NT2/D1 (cell line): ENCODE measurements at regions not wholly inside any gene's neighbourhood (a gene's known extent, or its start where the extent isn't known, plus 50 kb on each side); places are given as distances from the start of the nearest gene placed in this dataset.

ENCODE experiments used
- DNase-seq: peaks from one replicate; pipeline ENCODE4 v3.0.0-alpha.2; 2011; ENCODE audit warnings: low read depth, low spot score
- H3K27me3 ChIP-seq: 2 replicates; pipeline ENCODE4 v1.6.0; 2011; ENCODE audit warnings: mild to moderate bottlenecking; ENCODE audit not compliant: insufficient read length, insufficient read depth
- H3K36me3 ChIP-seq: 2 replicates; pipeline ENCODE4 v1.6.1; 2011; ENCODE audit warnings: mild to moderate bottlenecking, low read length, mixed read lengths; ENCODE audit not compliant: insufficient read depth, insufficient read length
- H3K4me1 ChIP-seq: 2 replicates; pipeline ENCODE4 v1.5.1; 2011; ENCODE audit not compliant: insufficient read depth, insufficient read length
- H3K4me3 ChIP-seq: 2 replicates; pipeline ENCODE4 v1.5.1; 2011; ENCODE audit warnings: low read depth; ENCODE audit not compliant: insufficient read length
- H3K9ac ChIP-seq: 2 replicates; pipeline ENCODE4 v1.6.0; 2011; ENCODE audit warnings: low read depth; ENCODE audit not compliant: insufficient read length
- H3K9me3 ChIP-seq: 2 replicates; pipeline ENCODE4 v1.5.1; 2011; ENCODE audit warnings: mild to moderate bottlenecking, low read length; ENCODE audit not compliant: insufficient read depth
- SUZ12 ChIP-seq: IDR thresholded peaks from 2 replicates; pipeline ENCODE4 v1.6.1; 2011; ENCODE audit not compliant: insufficient read length, insufficient read depth; ENCODE audit errors: extremely low read depth
- YY1 ChIP-seq: IDR thresholded peaks from 2 replicates; pipeline ENCODE4 v1.6.1; 2011; ENCODE audit not compliant: insufficient read length, insufficient read depth
- ZNF274 ChIP-seq: IDR thresholded peaks from 2 replicates; pipeline ENCODE4 v1.6.1; 2011; ENCODE audit warnings: mild to moderate bottlenecking, low read depth, low read length

- H3K36me3 ChIP-seq: no peaks in the 10 kb centered on the region
- no peak for TF ChIP-seq YY1
- TF ChIP-seq SUZ12: no peak
- TF ChIP-seq ZNF274: no peak
- no peaks in the 10 kb centered on the region for H3K9me3 ChIP-seq
- H3K9ac ChIP-seq: no peak overlapping the region
- peaks cover 9% of the 10 kb centered on the region for H3K4me1 ChIP-seq
- H3K4me3 ChIP-seq: no peak overlapping the region
- no peak for DNase-seq
- H3K27me3 ChIP-seq: no peaks in the 10 kb centered on the region
These were observed 93.9 kb upstream of the DIO3 start for GRCh38 chr14:101467181-101467926.

GRCh38 chr14:101469382-101470247, 91.7 kb upstream of the DIO3 start:
- H3K27me3 ChIP-seq: no peaks in the 10 kb centered on the region
- no peaks in the 10 kb centered on the region for H3K36me3 ChIP-seq
- H3K9ac ChIP-seq: no peak overlapping the region
- H3K9me3 ChIP-seq: no peaks in the 10 kb centered on the region
- no peak overlapping the region for H3K4me3 ChIP-seq
- DNase-seq: no peak
- no peak for TF ChIP-seq SUZ12
- TF ChIP-seq ZNF274: no peak
- TF ChIP-seq YY1: no peak
- H3K4me1 ChIP-seq: peaks cover 9% of the 10 kb centered on the region

GRCh38 chr14:101470266-101470665, 91.0 kb upstream of the DIO3 start:
- Histone ChIP-seq H3K36me3 (no peaks in the 10 kb centered on the region), H3K4me1 (peaks cover 9% of the 10 kb centered on the region), H3K4me3 (no peak overlapping the region), H3K9ac (no peak overlapping the region), H3K27me3 (no peaks in the 10 kb centered on the region), H3K9me3 (no peaks in the 10 kb centered on the region)
- no peak for DNase-seq
- no peak for TF ChIP-seq SUZ12
- no peak for TF ChIP-seq ZNF274
- TF ChIP-seq YY1: no peak

GRCh38 chr14:101471723-101472517, 89.4 kb upstream of the DIO3 start:
- Histone ChIP-seq H3K27me3 (no peaks in the 10 kb centered on the region), H3K4me1 (peaks cover 14% of the 10 kb centered on the region), H3K4me3 (no peak overlapping the region), H3K9ac (no peak overlapping the region), H3K36me3 (no peaks in the 10 kb centered on the region), H3K9me3 (no peaks in the 10 kb centered on the region)
- DNase-seq: no peak
- TF ChIP-seq ZNF274: no peak

- H3K9me3 ChIP-seq: no peaks in the 10 kb centered on the region
- no peaks in the 10 kb centered on the region for H3K27me3 ChIP-seq
- DNase-seq: no peak
- no peak overlapping the region for H3K4me3 ChIP-seq
- no peak for TF ChIP-seq ZNF274
- H3K36me3 ChIP-seq: no peaks in the 10 kb centered on the region
- peaks cover 14% of the 10 kb centered on the region for H3K4me1 ChIP-seq
- H3K9ac ChIP-seq: no peak overlapping the region
These were observed 88.8 kb upstream of the DIO3 start for GRCh38 chr14:101472518-101472849.

- H3K27me3 ChIP-seq: no peaks in the 10 kb centered on the region
- no peak for DNase-seq
- H3K9me3 ChIP-seq: no peaks in the 10 kb centered on the region
- H3K4me3 ChIP-seq: no peak overlapping the region
- H3K36me3 ChIP-seq: no peaks in the 10 kb centered on the region
- H3K4me1 ChIP-seq: peaks cover 14% of the 10 kb centered on the region
- H3K9ac ChIP-seq: no peak overlapping the region
- TF ChIP-seq ZNF274 (no peak), SUZ12 (no peak), YY1 (no peak)
These were observed 88.1 kb upstream of the DIO3 start for GRCh38 chr14:101473045-101473729.

GRCh38 chr14:101473795-101474562, 87.3 kb upstream of the DIO3 start:
- Histone ChIP-seq H3K9ac (no peak overlapping the region), H3K4me3 (no peak overlapping the region), H3K9me3 (no peaks in the 10 kb centered on the region), H3K27me3 (no peaks in the 10 kb centered on the region), H3K36me3 (no peaks in the 10 kb centered on the region), H3K4me1 (peaks cover 14% of the 10 kb centered on the region)
- TF ChIP-seq ZNF274: no peak
- no peak for TF ChIP-seq SUZ12
- no peak for DNase-seq
